GM19468 (cell line): ENCODE measurements at regions not wholly inside any gene's neighbourhood (a gene's known extent, or its start where the extent isn't known, plus 50 kb on each side); places are given as distances from the start of the nearest gene placed in this dataset.

ENCODE experiments used
- ATAC-seq: cut with Tn5 transposase; IDR thresholded peaks from one replicate; pipeline ENCODE4 v1.9.1; 2021; ENCODE audit warnings: mild to moderate bottlenecking, moderate library complexity, moderate number of reproducible peaks; ENCODE audit not compliant: unreplicated experiment; ENCODE audit errors: extremely low read depth

DNA sequence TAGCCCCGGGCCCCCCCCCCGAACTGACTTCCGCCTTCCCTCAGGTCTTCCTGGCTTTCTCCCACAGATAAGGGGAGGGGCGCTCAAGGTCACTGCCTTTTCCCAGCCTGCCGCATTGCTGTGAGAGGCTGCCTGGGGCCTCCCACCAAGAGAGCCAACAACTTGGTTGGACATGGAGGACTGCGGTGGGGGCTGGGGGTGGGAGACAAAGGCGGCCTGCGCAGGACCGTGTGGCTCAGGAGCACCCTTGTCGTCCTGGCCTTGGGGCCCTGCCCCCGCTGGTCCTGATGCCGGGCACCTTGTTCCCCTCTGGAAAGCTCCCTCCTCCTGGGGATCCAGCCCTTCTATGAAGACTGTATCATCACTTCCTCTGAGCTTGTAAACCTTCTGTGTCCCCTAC lies 105.6 kb upstream of the FOXF1 start:
- no peak for ATAC-seq

DNA sequence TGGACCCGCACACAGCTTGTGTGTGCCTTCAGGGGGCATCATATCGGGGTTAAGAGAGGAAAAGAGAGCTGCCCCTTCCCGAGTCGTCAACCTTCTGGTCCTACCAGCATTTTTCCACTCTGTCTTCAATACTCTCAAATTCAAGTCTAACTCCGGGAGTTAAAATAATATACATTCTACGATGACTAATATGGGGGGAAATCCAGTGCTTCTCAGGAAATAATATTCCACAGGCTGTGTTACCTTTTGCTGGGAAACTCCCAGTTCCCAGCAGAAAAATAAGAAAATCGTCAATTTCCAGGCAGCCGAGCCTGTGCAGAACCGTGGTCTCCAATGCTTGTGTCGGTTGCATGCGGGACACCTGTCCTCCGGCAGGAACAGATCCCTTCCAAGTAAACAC lies 105.0 kb upstream of the FOXF1 start:
- ATAC-seq, result no peak

DNA sequence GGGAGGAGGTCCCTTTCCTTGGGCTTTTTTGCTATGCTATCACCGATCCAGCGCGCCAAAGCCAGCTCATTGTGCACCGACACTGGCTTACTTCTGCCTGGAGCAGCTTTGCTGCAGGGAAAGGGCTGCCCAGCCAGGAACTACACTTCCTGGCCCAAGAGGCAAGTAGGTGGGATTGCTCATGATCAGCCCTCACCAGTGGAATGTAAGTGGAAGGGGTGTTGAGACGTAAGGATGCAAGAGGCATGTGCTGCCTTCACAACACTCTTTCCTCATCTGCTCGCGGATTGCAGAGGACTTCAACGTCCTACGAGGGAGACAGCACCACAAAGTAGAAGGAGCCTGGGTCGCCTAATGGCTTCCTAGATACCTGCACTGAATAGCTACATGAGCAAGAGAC lies 104.3 kb upstream of the FOXF1 start:
- ATAC-seq, result no peak

DNA sequence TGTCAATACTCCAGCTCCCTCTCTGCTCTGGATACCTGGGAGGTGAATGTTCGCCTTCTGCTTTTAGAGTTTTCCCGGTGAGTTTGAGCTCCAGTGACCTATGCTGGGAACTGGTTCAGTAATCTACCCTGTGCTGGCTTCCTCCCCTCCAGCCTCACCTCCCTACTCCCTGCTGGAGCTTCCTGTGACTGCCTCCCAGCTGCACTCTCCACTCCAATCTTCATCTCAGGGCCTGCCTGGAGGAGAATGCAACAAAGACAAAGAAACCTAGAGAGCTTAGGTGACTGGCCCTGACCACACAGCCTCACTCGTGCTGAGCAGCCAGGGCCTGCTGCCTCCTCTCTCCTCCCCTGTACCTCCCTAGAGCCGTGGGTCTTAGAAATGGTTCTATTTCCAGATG lies 101.6 kb upstream of the FOXF1 start:
- no peak for ATAC-seq

DNA sequence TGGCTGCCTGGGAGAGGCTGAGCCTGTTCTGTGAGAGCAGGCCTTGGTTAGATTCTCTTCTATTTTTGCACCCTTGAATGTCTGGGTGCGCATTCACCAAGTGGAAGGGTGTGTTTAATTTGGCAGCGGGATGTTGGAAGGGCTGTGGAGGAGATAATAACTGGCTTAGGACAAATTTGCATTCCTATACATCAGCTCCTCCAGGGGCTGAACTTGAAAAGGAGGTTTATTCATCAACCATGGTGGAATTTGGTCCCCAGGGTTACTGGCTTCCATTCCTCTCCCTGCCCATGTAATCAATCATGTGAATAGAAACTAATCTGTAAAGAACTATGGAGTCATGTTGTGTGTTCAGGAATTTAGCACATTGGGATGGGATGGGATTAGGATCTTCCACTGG lies 100.2 kb upstream of the FOXF1 start:
- ATAC-seq, result no peak

DNA sequence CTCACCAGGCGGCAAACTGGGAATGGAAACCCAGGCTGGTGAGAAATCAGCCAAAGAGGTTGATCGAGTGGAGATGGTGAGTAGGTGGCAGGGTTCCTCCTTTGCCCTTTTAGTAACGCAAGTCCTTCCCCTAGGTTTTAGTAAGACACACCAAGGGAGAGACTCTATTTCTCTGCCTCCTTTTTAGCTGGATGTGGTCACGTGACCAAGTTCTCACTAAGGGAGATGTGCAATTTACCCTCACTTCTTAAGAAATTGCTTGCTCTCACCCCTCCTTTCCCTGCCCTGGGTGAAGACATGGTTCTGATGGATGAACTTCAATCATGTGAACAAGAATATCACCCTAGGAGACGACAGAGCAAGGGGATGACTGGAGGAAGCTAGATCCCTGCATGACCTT lies 99.8 kb upstream of the FOXF1 start:
- ATAC-seq, result no peak

DNA sequence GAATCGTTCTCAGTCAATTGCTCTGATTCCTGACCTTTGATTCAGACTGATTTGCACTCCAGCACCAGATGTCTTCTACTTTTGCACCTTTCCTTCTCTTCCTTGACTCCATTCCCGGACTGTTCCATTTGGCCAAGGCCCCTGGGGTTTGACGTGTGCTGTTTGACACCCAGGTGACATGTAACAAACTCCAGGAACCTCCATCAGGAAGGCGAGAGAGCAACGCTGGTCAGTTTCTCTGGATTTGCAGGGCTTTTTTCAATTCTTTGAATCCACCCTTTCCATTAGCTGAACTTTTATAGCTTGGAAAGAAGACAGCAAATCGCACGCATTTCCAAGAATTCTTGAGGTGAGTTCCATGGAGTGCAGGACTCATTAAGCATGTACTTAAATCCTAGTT lies 98.4 kb upstream of the FOXF1 start:
- no peak for ATAC-seq

DNA sequence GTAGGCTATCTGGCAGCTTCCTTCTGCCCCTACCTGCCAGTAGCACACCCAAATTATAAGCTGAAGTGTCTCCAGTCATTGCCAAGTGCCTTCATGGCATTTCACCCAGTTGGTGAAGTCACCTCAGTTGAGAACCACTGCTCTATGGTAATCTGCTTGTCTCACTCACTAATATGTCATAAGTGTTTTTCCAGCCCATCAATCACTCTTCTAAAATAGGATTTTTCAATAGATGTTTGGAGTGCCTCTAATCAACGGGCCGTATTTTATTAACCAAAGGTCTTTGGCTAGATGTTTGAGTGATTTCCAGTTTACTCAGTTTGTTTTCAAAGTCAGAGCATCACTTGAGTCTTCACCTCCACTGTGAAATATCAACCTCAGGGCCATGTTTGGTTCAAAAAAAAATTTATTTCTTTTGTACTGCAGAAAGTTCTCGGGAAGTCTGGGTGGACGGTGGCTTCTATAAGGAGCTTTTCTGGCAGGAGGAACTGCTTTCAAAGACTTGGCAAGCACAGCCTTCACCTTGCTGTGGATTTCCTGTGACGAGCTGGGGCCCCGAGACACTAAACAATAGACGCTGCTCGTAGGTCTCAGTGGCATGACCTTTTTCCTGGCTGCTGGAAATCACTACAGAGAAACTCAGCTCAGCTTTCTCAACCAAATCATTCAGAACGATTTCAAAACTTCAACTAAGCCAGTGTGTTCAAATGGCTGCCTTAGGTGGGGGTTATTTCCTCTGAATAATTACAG lies 95.2 kb upstream of the FOXF1 start:
- no peak for ATAC-seq

DNA sequence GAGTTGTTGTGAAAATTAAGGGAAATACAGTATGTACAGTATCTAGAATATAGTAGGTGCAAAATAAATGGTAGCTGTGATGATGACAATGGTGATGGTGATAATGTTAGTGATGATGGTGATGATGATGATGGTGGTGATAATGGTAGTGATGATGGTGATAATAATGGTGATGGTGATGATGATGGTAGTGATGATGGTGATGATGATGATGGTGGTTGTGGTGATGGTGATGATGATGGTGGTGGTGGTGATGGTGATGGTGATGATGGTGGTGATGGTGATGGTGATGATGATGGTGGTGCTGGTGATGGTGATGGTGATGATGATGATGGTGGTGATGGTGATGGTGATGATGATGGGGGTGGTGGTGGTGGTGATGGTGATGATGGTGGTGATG lies 91.3 kb upstream of the FOXF1 start:
- ATAC-seq, result no peak

DNA sequence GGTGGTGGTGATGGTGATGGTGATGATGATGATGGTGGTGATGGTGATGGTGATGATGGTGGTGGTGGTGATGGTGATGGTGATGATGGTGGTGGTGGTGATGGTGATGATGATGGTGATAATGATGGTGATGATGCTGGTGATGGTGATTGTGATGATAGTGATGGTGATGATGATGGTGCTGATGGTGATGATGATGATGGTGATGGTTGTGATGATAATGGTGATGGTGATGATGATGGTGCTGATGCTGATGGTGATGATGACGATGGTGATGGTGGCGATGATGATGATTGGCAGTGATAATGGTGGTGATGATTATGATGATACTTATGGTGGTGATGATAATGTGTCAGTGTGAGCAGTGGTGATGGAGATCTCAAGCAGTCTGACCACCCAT lies 90.8 kb upstream of the FOXF1 start:
- ATAC-seq, result no peak

DNA sequence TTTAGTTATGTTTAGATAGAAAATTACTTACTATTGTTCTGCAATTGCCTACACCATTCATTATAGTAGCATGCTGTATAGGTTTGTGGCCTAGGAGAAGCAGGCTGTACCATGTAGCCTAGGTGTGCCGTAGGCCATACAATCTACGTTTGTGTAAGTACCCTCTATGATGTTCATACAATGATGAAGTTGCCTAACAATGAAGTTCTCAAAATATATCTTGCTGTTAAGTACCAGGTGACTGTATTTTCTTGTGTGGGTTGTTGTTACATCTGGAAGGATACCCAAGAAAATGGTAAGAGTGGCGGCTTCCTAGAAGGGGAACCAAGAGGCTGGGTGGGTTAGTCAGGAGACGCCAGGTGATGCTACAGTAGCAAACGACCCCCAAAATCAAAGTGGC lies 88.3 kb upstream of the FOXF1 start:
- ATAC-seq, result no peak

DNA sequence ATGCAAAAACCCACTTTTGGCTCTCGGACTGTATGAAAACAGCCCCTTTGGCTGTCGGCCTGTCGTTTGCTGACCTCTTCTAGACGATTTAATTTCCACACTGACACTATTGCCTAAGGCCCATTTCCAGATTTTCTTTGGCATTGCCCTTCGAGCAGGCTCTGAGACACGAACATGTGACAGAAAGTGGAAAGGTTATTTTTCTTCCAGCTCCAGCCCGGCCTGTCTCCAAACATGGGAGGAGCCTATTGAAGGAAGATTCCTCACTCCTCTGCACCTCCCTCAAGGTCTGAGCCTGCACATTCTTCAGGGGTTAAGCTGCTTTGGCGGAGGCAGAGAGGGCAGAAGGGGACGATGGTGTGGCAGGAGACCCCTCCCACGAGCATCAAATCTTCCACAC lies 85.9 kb upstream of the FOXF1 start:
- no peak for ATAC-seq

DNA sequence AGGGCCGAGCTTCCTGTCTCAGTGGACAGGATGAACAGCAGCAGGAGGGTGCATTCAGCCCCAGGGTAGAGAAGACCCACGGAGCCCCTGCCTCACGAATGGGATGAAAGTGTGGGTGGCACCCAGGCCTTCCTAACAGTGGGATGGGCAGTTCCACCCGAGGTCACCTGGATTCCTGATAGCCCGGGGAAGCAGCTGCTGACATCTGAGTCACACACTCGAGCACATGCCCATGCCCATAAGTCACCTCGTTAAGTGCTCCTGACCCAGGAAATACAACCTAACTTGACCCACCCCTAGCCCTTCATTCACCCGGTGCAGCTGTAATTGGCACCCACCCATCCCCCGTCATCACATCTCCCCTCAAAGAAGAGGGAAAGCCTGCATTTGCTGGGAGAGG lies 85.3 kb upstream of the FOXF1 start:
- ATAC-seq, result no peak

DNA sequence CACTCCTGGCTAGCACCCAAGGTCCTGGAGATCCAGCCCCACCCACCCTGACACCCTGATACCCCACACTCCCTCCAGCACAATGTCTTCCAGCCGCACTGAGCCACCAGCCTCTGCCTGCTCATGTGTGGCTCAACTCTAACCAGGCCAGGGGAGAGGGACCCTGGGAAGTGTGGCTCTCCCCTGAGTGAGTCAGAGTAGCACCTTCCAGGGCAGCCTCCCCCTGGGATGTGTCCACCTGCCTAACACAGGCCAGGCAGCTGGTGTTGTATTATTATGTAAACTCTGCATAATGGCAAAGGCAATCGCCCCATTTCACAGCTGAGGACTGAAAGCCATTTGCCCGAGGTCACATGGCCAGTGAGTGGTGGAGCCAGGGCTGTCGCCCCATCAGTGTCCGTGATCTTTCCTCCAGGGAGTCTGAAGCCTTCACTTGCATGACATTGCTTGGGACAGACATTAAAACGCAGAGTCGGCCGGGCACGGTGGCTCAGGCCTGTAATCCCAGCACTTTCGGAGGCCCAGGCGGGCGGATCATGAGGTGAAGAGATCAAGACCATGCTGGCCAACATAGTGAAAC lies 84.2 kb upstream of the FOXF1 start:
- no peak for ATAC-seq

DNA sequence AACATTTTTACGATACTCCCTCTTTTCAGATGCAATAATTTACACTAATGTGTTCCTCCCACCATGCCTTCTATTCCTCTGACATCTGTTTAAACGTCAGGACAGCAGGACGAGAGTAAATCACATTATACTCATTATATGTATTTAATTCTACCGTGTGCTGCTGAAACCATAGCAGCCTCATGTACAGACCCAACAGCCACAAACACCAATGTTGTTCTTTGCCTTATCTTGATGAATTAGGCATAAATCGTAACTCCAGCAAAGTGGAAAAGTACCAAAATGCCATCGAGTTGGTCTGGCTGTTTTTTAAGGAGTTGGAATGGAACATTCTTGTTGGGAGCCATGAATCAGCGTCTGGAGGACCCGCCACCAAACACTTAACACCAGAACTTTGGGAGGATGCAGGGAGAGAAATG lies 82.9 kb upstream of the FOXF1 start:
- ATAC-seq, result no peak

DNA sequence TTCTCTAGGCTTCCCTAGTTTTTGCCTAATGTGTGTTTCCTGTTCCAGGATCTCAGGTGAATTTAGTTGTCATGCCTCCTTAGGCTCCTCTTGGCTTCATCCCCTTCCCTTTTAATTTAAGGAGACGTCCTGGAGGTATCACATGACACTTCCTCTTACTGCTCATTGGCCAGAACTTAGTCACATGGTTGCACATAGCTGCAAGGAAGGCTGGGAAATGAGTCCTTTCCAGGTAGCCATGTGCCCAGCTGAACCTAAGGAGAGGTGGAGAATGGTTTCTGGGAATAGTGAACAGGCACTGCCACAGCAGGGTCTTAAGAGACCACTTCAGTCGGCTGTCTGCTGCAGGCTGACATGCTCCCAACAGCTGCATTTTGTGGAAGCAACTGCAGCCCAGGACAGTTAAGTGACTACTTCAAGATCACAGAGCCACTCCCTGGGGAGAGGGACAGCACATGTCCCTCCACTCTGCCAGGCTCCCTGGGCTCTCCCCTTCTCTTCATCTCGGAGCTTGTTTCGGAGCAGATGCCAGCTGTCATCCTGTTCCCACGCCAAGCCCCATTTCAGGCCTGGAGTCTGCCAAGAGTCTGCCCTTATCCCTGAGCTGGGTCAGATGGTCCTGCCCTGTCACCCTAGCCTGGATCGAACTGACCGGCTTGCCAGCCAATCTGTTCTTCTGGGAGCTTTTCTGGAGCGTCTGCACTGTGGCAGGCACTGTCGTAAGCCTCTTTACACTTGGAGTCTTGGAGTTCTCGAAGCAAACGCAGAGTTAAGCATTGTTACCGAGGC lies 81.4 kb upstream of the FOXF1 start:
- no peak for ATAC-seq

DNA sequence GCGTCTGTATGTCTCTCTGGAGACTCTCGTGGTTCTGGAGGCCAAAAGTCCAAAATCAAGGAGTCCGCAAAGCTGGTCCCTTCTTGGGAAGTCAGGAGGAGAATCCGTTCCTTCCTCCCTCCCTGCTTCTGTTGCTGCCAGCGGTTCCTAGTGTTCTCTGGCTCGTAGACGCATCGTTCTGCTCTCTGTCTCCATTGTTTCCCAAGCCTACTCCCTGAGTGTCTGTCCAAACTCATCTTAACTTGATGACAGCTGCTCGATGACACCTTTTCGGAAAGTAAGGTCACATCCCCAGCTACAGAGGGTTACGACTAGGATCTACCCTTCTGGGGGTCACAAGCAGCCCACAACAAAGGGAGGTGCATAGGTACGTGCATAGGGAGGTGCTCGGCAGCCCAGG lies 80.7 kb upstream of the FOXF1 start:
- ATAC-seq, result no peak

DNA sequence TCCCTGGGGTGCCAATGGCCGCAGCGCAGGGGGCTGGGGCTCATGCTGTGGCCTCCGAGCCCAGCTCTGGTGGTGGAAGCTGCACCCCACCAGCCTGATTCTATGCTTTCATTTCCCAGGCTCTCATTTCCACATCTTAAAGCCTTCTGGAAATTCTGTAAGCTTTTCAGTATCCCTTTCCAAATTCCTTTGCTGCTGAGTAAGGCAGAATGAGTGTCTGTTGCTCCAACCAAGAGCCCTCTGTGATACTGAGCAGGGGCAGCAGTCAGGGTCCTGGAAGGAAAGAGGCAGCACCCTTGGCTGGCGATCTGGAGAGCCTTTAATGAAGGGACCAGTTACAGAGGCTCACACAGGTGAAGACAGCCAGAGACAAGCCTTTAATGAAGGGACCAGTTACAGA lies 79.5 kb upstream of the FOXF1 start:
- no peak for ATAC-seq

DNA sequence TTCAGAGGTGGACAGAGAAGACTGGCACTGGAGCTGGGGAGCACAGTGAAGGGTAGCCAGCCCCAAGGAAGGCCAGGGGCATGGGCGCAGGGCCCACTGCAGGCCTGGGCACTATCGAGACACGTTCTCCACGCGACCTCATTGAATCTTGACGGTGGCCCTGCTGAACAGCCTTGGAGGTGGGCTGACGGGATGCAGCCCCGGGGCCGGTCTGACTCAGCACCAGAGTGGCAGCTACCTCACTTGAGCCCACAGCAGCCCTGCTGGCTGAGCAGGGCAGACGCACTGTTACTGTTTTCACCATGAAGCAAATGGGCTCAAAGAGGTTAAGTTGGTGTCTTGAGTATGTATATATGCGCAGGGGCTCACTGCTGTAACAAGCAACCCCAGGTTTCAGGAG lies 78.8 kb upstream of the FOXF1 start:
- no peak for ATAC-seq

DNA sequence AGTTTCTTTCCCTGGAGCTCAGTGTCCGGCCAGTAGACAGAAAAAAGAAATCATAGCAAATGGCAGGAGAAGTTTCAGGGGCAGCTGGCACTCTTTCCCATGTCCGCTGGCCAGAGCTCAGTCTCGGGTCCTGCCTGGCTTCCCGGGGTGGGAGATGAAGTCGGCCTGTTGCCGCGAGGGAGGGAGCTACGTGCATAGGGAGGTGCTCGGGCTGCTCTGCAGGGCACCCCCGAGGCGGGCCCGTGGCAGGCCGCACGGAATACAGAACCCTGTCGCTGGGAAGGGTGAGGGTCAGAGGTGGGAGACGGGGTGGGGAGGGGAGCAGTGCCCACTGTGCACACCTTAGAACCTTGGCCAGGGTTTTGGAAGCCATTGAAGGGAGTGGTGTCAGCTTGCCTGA lies 78.3 kb upstream of the FOXF1 start:
- no peak for ATAC-seq

DNA sequence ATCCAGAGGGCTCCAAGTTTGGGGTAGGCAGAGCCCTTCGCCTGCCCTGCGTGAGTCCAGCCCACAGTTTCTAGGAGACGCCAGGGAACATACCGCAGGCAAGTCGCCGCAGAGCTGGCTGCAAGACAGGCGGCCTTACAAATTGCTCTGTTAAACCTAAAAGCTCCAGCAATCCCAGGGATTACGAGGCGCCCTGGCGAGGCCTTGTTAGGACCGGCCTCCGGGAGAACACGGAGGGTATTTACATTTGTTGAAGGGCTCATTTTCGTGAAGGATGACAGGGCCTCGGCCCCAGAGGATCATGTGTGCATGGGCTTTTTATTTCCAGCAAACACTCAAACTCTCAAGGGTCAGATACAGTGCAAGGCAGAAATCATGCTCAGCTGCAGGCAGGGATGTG lies 77.6 kb upstream of the FOXF1 start:
- ATAC-seq, result no peak
